NCI-H2081 (cell line): ENCODE measurements at regions not wholly inside any gene's neighbourhood (a gene's known extent, or its start where the extent isn't known, plus 50 kb on each side); places are given as distances from the start of the nearest gene placed in this dataset.
"Not testable (repeated sequence)": the region's sequence is repeated elsewhere in the genome, so short reads cannot be mapped to it uniquely, and the experiment has no call there.

Experiments used
- DNase-seq, 2 experiments: peaks; one replicate each; lab custom pipeline; 2025; lab: John Stamatoyannopoulos, UW

GRCh38 chr10:3574451-3574850, 210.6 kb downstream of the KLF6 start:
- no peak for DNase-seq

- no peak for DNase-seq
Measured at GRCh38 chr10:3573498-3573897, 211.5 kb downstream of the KLF6 start.

GRCh38 chr10:3571310-3571825, 213.6 kb downstream of the KLF6 start:
- DNase-seq = no peak

GRCh38 chr10:3570855-3571266, 214.1 kb downstream of the KLF6 start:
- DNase-seq = no peak

- DNase-seq = no peak
Measured at GRCh38 chr10:3570131-3570729, 214.8 kb downstream of the KLF6 start.

- DNase-seq = peak in 1 of 2 experiments; percentile 44
Measured at GRCh38 chr10:3568983-3569382, 216.0 kb downstream of the KLF6 start.

- DNase-seq = no peak
Measured at GRCh38 chr10:3568392-3568791, 216.6 kb downstream of the KLF6 start.

GRCh38 chr10:3567291-3567963, 217.6 kb downstream of the KLF6 start:
- DNase-seq = no peak

- DNase-seq = no peak
Measured at GRCh38 chr10:3566627-3567026, 218.4 kb downstream of the KLF6 start.

GRCh38 chr10:3564346-3565002, 220.5 kb downstream of the KLF6 start:
- no peak for DNase-seq

GRCh38 chr10:3563298-3563697, 221.7 kb downstream of the KLF6 start:
- DNase-seq = no peak

- DNase-seq = not testable (repeated sequence)
Measured at GRCh38 chr10:3560628-3561027, 224.4 kb downstream of the KLF6 start.

- no peak for DNase-seq
Measured at GRCh38 chr10:3559527-3559926, 225.5 kb downstream of the KLF6 start.

- no peak for DNase-seq
Measured at GRCh38 chr10:3559011-3559410, 226.0 kb downstream of the KLF6 start.

GRCh38 chr10:3556191-3557017, 228.6 kb downstream of the KLF6 start:
- DNase-seq = not testable (repeated sequence)

GRCh38 chr10:3554121-3554522, 230.9 kb downstream of the KLF6 start:
- no peak for DNase-seq

GRCh38 chr10:3552281-3552680, 232.7 kb downstream of the KLF6 start:
- DNase-seq = no peak

- no peak for DNase-seq
Measured at GRCh38 chr10:3551761-3552160, 233.2 kb downstream of the KLF6 start.

- no peak for DNase-seq
Measured at GRCh38 chr10:3549118-3549517, 235.9 kb downstream of the KLF6 start.

GRCh38 chr10:3548702-3549101, 236.3 kb downstream of the KLF6 start:
- DNase-seq = no peak

- no peak for DNase-seq
Measured at GRCh38 chr10:3548076-3548475, 236.9 kb downstream of the KLF6 start.

- no peak for DNase-seq
Measured at GRCh38 chr10:3544561-3544960, 240.4 kb downstream of the KLF6 start.
